ENCODE measurements at regions not wholly inside any gene's neighbourhood (a gene's known extent, or its start where the extent isn't known, plus 50 kb on each side); places are given as distances from the start of the nearest gene placed in this dataset.
A peak's percentile ranks its signal among the peaks of the same experiment; 100 is the strongest.

- no peak for DNase-seq (ENCODE audit: low spot score)
Observed at GRCh38 chrX:7272346-7272745, 124.4 kb upstream of the PUDP start.

DNA sequence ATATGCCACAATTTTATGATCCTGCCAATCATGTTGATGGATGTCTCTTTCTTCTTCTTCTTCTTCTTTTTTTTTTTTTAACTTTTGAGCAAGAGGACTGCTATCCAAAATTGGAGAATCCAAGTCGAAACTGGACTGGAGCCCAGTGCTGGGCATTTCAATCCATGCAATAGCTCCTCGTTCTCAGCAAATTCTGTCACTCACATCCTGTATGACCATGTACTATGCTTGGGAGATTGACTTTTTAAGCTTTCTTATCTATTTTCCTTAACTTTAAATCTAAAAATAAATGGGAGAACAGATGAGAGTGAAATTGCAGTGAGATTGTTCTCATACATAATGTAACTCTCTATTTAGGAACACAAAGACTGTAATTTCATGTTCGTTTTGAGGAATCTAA is 123.0 kb upstream of the PUDP start:
- DNase-seq (ENCODE audit: low spot score), result no peak

GRCh38 chrX:7269991-7270390 is 122.0 kb upstream of the PUDP start:
- no peak for DNase-seq (ENCODE audit: low spot score)

GRCh38 chrX:7269589-7269988 is 121.6 kb upstream of the PUDP start:
- DNase-seq (ENCODE audit: low spot score), result no peak

DNA sequence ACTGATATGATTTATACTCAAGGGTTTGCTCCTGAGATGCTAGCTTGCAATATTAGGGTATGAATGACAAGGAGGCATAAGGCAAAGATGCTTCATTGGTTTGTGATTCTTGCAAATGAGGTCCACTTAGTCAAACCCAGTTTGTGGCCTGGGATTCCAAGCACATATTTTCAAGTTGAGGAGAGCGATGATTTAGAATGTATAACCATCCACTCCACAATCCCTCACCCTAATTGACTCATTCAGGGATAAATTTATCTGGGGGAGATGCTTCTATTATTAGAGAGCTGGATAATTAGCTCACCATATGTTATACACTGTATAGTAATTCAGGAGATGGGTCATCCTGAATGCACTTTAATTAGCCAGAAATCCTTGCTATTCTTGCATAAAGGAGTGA is 118.3 kb upstream of the PUDP start:
- no peak for DNase-seq (ENCODE audit: low spot score)

- no peak for DNase-seq (ENCODE audit: low spot score)
Observed at GRCh38 chrX:7264399-7264798, 116.4 kb upstream of the PUDP start.

GRCh38 chrX:7263961-7264360 is 116.0 kb upstream of the PUDP start:
- no peak for DNase-seq (ENCODE audit: low spot score)

DNA sequence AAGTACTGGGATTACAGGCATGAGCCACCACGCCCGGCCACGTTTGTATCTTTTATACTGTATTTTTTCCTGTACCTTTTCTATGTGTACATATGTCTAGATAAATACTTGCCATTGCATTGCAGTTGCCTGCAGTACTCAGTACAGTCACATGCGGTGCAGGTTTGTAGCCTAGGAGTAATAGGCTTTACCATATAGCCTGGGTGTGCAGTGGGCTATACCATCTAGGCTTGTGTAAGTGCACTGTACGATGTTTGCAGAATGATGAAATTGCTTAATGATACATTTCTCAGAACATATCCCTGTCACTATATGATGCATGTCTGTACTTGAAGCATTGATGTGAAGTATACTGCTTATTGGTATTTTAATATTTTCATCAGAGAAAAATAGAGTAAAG is 115.4 kb upstream of the PUDP start:
- no peak for DNase-seq (ENCODE audit: low spot score)

- DNase-seq (ENCODE audit: low spot score), result no peak
Observed at GRCh38 chrX:7262551-7262950, 114.6 kb upstream of the PUDP start.

DNA sequence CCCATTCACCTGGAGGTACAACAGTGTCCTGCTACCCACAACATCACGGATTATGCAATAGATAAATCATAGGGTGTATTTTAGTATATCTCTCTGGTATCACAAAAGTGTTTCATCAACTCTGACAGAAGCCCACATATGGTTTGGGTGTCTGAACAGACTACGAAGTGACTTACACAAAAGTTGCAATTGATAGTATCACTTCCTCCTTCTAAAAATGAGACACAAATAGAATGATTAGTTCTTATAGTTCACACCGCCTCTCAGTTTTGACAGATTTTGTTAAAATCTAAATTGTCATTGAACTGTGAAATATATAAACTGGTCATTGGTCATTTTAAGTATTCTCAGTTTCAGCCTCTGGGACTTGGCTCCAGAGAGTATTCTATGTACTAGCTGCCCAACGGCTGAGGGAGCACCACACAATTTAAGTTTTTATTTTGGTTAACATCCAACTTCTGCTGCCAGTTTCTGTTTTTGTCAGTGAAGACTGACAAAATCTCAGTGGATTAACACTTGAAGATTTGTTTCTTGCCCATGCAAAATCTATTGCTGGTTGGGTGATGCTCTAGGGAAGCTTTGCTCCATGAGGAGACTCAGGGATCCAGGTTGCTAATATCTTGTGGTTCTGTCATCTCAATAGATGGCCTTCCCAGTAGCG is 113.8 kb upstream of the PUDP start:
- no peak for DNase-seq (ENCODE audit: low spot score)

- DNase-seq (ENCODE audit: low spot score), result no peak
Observed at GRCh38 chrX:7254144-7254543, 106.2 kb upstream of the PUDP start.

DNA sequence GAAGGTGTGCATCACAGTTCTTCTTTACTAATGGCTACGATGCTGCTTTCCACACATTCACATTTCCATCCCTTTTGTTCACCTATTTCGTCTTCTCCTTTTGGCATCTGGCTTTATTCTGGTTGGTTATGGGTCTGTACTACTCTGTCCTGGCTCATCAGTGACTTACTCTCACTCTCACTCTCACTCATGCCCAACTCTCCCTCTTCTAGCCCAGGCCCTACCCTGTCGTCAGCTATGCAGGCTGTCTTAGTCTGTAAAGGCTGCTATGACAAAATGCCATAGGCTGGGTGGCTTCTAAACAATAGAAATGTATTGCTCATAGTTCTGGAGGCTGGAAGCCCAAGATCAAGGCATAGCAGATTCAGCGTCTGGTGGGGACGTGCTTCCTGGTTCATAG is 105.6 kb upstream of the PUDP start:
- no peak for DNase-seq (ENCODE audit: low spot score)

DNA sequence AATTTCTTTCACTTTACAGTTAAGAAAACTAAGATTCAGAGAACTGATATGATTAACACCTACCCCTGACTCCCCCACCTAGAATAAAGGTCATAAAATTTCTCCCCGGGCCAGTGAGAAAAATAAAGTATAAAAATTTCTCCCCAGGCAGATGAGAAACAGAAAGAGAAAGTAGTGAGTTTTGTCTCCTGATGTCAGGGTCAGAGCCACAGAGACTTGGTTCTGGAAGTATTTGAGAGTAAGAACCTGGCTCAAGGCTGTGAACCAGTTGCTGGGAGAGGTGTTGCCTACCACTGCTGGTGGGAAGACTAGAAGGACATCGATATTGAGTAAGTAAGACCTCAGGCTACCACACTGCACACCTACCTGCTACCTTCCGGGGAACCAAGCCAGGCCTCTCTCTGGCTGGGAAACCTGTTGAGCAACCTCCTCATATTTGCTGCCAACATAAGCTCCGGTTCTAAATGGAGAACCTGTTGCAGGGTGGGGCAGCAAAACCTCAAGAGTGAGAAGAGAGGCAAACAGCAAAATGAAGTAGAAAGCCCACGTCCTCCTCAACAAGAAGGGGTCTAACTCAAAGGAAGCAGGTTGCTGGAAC is 104.2 kb upstream of the PUDP start:
- DNase-seq (ENCODE audit: low spot score), result peak; percentile 2

- DNase-seq (ENCODE audit: low spot score), result no peak
Observed at GRCh38 chrX:7247346-7247745, 99.4 kb upstream of the PUDP start.

GRCh38 chrX:7244405-7244804 is 96.5 kb upstream of the PUDP start:
- no peak for DNase-seq (ENCODE audit: low spot score)

GRCh38 chrX:7242613-7243012 is 94.7 kb upstream of the PUDP start:
- DNase-seq (ENCODE audit: low spot score), result no peak

DNA sequence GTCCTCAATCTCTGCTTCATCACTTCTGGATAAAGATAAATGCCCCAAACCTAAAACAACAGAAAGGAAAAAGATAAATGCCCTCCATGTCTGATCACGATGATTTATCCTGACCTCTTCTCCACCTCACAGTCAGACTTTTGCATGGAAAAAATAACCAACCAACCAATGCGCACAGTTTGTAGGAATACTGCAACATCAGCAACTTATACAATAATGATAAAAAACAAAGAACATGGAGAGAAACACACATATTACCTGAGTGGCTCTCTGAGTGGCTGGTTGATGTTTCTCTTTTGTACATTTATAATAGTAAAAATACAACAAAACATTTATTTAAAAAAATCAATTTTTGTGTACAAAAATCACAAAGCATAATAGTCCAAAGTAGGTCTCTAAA is 93.0 kb upstream of the PUDP start:
- no peak for DNase-seq (ENCODE audit: low spot score)

DNA sequence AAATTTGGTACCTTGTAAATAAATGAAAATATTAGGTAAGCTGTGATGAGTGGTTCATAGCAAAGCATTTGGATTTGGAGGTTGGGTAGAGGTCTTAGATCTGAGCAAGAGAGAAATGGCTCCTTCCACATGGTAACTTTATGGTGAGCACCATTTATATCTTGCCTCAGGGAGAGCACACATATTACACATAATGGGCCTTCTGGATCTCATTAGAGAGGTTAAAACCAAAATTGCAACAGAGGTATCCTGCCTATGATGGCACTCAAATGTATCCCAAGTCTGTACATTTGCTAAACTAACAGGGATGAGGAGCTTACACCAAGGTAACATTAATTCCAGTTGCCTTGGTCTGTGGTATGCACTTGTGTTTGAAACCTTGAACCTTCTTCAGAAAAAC is 87.1 kb upstream of the PUDP start:
- no peak for DNase-seq (ENCODE audit: low spot score)

DNA sequence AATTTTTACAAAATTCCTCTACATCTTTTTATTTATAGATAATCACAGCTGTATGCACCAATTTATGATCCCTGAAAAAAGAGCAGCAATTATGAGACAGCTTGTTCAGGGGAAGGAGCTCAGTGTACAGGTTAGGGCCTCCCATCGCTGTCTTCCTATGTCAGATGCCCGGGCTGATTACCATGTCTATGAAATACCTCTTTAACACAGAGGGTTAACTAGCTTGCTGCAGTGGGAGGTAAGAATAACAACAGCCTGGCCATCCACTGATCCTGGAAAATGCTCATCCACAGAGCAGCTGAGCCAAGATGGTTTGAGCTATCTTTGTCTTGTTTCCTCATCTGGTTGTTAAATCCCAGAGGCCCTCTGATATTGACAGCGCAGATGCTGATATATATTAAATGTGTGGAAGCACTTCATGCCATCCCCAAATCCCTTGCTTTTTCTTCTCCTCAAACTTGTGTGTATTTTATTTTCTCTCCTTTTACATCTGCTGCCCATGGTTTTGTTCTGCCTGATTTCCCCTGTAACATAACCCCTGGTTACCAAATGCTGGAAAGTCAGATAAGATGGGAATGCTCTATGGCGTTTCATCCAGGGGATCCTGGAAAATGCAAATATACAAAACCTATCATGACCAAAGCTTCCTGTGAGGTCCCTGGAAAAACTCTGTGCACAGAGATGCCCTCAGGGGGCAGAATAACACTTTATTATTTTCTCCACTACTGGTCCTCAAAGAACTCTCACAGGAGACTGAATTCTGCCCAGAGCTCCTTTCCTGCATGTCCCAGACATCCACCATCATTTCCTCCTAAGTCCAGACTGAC is 85.8 kb upstream of the PUDP start:
- DNase-seq (ENCODE audit: low spot score), result no peak

- no peak for DNase-seq (ENCODE audit: low spot score)
Observed at GRCh38 chrX:7228226-7228625, 80.3 kb upstream of the PUDP start.

DNA sequence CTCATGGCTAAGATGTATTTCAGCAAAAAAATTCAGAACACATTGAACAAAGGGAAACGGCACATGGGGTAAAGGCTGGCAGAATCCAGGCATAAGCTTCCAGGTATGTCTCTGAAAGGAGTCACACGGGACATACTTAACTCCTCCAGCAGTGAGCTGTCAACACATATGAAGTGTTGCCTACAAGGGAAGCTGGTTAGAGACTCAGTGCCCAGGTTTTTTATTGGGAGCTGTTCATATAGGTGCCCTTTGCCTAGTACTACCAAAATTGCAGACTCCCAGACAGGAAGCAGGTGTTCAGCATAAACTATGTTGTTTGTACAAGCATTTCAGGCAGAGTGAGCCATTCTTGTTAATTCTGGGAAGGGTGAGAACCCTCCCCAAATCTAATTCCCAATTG is 77.4 kb upstream of the PUDP start:
- DNase-seq (ENCODE audit: low spot score), result no peak

- DNase-seq (ENCODE audit: low spot score), result no peak
Observed at GRCh38 chrX:7223271-7223670, 75.3 kb upstream of the PUDP start.

GRCh38 chrX:7220121-7220520 is 72.2 kb upstream of the PUDP start:
- no peak for DNase-seq (ENCODE audit: low spot score)
